ENCODE measurements at regions not wholly inside any gene's neighbourhood (a gene's known extent, or its start where the extent isn't known, plus 50 kb on each side); places are given as distances from the start of the nearest gene placed in this dataset.

DNA sequence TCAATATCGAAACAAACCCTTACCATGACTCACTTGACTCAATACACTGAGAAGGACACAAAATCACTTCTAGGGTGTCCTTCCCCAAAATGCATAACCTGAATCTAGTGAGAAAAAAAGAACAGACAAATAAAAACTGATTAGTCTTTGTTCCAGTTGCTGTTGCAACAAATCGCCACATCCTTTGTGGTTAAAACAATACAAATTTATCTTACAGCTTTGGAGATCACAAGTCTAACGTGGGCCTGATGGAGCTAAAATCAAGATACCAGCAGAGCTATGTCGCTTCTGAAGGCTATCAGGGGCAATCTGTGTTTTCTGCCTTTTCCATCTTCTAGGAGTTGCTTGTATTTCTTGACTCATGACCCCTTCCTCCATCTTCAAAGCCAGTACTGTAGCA, 541.7 kb downstream of the KCNJ3 start:
- no peak for DNase-seq (ENCODE audit: low read depth)
- no peak overlapping the region for H3K4me3 ChIP-seq (ENCODE audit: low read depth, low read length)
- in situ Hi-C loops (cut with HindIII; ENCODE audit: low sequenced_read_pairs), result no loop called here
- TF ChIP-seq, protein P1, sequence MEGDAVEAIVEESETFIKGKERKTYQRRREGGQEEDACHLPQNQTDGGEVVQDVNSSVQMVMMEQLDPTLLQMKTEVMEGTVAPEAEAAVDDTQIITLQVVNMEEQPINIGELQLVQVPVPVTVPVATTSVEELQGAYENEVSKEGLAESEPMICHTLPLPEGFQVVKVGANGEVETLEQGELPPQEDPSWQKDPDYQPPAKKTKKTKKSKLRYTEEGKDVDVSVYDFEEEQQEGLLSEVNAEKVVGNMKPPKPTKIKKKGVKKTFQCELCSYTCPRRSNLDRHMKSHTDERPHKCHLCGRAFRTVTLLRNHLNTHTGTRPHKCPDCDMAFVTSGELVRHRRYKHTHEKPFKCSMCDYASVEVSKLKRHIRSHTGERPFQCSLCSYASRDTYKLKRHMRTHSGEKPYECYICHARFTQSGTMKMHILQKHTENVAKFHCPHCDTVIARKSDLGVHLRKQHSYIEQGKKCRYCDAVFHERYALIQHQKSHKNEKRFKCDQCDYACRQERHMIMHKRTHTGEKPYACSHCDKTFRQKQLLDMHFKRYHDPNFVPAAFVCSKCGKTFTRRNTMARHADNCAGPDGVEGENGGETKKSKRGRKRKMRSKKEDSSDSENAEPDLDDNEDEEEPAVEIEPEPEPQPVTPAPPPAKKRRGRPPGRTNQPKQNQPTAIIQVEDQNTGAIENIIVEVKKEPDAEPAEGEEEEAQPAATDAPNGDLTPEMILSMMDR (IDR thresholded peaks at IDR 0.05; ENCODE audit: low read depth, low read length, missing control alignments), result no peak

- H3K4me3 ChIP-seq (ENCODE audit: low read depth, low read length), result no peak overlapping the region
- no peak for DNase-seq (ENCODE audit: low read depth)
- in situ Hi-C loops (cut with HindIII; ENCODE audit: low sequenced_read_pairs), result no loop called here
- TF ChIP-seq, protein P1 (IDR thresholded peaks at IDR 0.05; ENCODE audit: low read depth, low read length, missing control alignments), result no peak
These were observed 537.2 kb downstream of the KCNJ3 start for GRCh38 chr2:155235710-155236109.

GRCh38 chr2:155223781-155224406, 525.4 kb downstream of the KCNJ3 start:
- TF ChIP-seq, protein P1 (IDR thresholded peaks at IDR 0.05; ENCODE audit: low read depth, low read length, missing control alignments), result peak; percentile 34
- no peak overlapping the region for H3K4me3 ChIP-seq (ENCODE audit: low read depth, low read length)
- no peak for DNase-seq (ENCODE audit: low read depth)
- in situ Hi-C loops (cut with HindIII; ENCODE audit: low sequenced_read_pairs), result no loop called here

GRCh38 chr2:155218945-155219344, 520.5 kb downstream of the KCNJ3 start:
- in situ Hi-C loops (cut with HindIII; ENCODE audit: low sequenced_read_pairs), result no loop called here
- TF ChIP-seq, protein P1 (IDR thresholded peaks at IDR 0.05; ENCODE audit: low read depth, low read length, missing control alignments), result no peak
- DNase-seq (ENCODE audit: low read depth), result no peak

DNA sequence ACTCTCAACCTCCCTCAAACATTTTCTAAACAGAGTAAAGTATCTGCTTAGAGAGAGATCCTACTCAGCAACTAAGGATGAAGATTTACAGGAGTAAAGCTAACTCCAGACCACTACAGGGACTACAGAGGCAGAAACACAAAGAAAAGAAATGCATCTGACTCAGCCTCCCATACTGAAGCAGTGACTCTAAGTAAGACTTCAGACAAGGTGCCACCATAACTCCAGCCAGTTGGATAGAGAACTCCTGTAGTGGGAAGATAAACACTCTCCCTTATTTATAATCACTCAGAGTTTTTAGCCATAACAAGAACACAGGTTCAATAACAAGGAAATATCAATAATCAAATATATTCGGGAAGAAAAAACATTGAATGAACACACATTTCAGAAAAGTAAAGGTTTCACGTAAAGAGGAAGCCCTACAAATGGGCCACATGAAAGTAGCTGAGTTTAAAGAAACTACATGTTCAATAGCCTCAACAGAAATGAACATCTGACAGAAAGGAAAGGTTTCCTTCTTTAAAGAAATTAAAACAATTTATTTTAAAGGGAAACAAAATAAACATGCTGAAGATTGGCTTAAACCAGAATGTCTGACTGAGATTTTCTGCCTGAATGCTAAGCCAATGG, 519.9 kb downstream of the KCNJ3 start:
- no peak overlapping the region for H3K4me3 ChIP-seq (ENCODE audit: low read depth, low read length)
- DNase-seq (ENCODE audit: low read depth), result no peak
- TF ChIP-seq, protein P1 (IDR thresholded peaks at IDR 0.05; ENCODE audit: low read depth, low read length, missing control alignments), result no peak
- in situ Hi-C loops (cut with HindIII; ENCODE audit: low sequenced_read_pairs), result no loop called here

More at GRCh38 chr2:155218945-155219344, 520.5 kb downstream of the KCNJ3 start:
- H3K4me3 ChIP-seq (ENCODE audit: low read depth, low read length), result no peak overlapping the region

DNA sequence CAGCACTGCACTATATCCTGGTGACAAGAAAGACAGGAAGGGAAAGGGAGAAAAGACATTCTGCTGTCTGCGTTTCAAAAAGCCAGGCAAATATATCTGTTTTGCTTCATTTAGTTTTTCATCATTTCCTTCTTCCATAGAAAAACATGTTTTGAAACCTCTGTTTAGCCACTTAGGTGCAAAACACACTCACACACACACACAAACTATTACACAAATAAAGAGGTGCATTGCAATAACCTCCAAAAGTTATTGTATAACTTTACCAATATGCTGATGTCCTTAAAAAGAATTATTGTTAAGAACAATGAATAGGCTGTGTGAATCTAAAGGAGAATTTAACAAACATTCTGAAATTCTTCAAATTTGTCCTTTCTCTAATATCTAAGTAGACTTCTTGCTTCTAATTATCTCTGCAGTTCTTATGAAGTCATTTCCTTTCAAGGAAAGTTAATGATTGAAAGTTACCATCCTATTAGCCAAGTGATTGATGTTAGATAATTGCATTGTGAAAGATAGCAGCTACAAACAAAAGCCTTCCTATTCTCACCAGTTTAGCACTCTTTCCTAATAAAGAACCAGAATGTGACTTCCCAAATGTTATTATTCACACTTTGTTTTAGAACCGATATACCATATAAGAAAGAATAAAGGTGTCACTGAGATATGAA, 516.7 kb downstream of the KCNJ3 start:
- no peak overlapping the region for H3K4me3 ChIP-seq (ENCODE audit: low read depth, low read length)
- TF ChIP-seq, protein P1 (IDR thresholded peaks at IDR 0.05; ENCODE audit: low read depth, low read length, missing control alignments), result no peak
- in situ Hi-C loops (cut with HindIII; ENCODE audit: low sequenced_read_pairs), result no loop called here
- no peak for DNase-seq (ENCODE audit: low read depth)

Measured in astrocyte of the cerebellum (primary cell).